Epidermal melanocyte (primary cell): ENCODE measurements at regions not wholly inside any gene's neighbourhood (a gene's known extent, or its start where the extent isn't known, plus 50 kb on each side); places are given as distances from the start of the nearest gene placed in this dataset.

Source experiments
- DNase-seq: peaks from one replicate; pipeline ENCODE4 v3.0.0; 2011; ENCODE audit warnings: low spot score; ENCODE audit not compliant: insufficient read length

DNA sequence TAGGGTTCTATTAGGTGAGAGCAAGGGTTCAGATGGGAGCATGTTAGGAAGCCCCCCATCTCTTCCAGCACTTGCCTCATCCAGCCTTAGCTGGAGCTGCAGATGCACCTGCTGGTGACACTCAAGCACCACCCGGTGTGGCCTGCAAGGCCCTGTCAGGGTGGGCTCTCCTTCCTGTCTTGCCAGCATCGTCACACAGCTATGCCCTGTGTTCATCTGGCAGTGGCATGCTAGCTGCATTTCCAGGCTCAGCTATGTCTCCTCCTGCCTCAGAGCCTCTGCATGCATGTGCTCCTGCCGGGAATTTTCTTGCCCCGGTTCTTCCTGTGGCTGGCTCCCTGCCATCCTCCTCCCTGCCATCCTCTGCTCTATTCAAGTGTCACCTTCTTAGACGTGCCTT is 129.7 kb upstream of the KLF6 start:
- DNase-seq = no peak

DNA sequence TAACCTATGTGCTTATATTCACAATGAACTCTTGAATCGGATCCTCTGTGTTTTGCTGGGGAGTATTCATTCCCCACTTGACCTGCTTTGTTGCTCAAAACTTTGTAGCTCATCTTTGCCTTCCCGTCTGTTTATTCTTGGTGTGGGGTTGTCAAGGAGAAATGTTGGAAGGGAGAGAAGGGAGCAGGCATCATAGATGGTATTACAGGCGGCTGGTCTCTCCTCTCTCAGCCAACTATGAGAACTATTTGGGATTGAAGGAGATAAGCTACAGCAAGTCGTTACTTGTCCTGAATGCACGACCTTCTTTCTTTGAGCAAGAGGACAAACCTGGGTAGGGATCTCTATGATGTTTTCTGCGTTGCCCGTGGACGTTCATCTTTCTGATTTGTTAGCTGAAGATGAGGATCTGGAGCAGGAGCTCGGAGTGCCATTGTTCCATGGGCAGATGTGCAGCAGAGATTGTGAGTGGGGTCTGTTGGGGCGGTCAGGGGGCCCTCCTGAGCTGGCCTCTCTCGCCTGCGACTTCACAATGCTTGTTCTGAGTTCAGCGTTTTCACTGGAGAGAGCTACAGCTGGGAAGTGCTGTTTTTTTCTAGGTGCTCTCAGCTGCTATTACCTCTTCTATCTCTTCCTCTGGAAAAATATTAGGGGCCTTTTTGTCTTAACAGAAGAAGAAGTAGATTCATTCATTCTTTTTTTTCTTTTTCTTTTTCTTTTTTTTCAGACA is 126.9 kb upstream of the KLF6 start:
- DNase-seq = no peak

DNA sequence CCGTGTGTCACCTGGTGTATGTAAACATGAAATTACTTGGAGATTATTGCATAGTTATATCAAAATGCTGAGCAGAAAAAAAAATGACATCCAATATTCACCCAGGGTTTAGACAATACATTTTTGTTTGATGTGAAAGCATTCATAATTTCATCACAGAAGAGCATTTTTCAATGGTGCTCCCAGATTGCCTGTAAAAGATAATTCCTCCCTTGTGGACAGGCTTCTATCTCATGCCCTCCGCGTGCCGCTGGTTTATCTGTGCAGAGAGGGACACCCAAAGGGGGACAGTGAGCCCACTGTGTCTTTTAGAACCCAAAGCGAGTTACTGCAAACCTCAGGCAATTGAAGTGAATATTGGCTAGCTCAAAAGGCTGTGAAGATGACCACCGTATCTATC is 126.2 kb upstream of the KLF6 start:
- DNase-seq = peak; percentile 43

DNA sequence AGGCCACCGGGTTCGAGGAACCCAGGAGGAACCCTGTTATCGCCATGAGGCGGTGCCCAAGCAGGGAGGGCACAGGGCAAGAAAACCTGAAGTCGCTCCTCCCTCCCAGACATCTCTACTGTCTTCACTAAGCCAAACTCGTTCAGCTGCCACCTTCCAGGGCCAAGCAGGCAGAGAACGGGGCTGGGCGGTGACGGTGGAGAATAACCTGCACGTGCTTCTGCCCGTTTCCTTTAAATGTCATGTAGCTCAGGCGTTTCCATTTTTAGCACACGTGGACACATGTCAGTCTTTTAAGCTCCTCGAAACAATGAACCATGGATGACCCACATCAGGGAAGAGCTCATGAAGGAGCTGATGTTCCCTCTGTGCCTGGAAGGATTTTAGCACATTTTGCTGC is 124.3 kb upstream of the KLF6 start:
- DNase-seq = no peak

DNA sequence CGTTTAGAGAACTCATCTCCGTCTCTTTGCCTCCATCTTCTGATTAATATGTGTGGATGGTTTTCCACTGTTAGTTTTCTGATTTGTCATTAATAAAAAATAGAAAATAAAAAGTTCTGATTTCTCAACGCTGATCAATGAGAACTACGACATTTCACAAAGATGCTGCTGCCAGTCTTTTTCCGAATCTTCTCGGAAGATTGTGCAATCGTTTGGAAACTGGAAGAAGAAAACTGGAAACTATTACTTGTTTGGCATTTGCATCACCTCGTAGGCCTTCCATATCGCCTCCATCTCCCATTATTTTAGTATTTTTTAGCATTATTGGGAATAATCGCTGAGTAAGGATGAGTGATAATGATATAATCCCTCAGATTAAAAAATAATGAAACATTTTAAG is 123.2 kb upstream of the KLF6 start:
- DNase-seq = no peak

DNA sequence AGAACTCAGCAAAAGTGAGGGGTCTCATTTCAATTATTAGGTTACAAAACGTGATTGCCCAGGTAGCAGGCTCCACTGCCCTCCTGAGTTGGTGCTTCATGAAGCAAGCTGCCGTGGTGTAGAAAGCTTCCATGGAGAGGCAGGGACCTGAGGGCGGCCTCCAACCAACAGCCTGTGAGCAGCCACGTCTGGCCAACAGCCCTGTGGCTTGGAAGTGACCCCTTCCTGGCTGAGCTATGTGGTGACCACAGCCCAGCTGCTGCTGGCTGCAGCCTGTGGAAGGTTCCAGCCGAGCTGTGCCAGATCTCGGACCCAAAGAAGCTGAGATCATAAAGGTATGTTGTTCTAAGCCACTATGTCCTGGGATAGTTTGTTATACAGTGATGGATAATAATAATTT is 122.5 kb upstream of the KLF6 start:
- no peak for DNase-seq

DNA sequence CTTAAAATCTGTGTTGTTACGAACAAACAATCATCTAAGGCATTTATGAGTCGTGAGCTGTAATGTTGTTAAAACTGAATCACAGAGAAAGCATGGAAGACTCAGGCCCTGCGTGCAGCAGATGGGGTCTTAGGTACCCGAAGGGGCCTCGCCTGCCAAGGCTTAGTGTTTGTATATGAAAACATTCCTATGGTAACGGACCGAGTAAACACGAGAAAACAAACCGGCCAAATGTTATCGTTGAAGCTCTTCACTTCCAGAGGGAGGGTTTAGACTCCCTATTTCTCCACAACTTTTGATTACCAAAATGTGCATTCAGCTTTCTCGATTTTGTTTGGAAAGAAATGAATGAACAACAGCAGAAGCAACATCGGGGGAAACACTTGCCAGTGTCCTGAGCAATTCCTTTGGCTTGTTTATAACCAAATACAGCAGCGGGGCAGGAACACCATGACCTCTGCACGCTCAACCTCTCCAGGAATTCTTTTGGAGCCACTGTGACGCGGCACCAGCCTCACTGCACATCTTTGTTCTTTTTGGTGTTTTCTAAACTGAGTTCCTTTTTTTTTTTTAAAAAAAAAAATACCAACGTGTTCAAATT is 121.6 kb upstream of the KLF6 start:
- DNase-seq = no peak

DNA sequence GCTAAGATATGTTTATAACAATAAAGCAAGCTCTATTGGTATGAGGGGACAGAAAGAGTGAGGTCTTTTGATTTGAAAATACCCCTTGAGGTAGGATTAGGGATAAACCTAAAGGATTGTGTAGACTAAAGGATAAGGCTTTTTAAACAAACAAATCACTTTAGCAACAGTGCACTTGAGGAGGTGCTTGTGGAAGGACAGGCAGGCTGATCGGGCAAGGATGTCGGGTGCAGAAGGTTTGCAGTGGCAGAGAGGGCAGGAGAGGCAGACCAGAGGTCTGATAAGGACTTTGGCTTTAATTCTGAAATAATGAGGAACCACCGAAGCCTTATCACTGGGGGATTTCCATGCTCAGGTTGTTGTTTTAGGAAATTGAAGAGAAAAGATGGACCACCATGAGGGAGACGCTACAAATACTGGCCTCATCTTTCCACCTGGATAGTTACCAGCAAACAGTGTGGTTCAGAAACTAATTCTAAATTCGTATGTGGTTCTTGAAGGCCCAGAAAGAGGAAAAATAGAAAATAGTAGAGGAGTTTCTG is 119.5 kb upstream of the KLF6 start:
- no peak for DNase-seq

DNA sequence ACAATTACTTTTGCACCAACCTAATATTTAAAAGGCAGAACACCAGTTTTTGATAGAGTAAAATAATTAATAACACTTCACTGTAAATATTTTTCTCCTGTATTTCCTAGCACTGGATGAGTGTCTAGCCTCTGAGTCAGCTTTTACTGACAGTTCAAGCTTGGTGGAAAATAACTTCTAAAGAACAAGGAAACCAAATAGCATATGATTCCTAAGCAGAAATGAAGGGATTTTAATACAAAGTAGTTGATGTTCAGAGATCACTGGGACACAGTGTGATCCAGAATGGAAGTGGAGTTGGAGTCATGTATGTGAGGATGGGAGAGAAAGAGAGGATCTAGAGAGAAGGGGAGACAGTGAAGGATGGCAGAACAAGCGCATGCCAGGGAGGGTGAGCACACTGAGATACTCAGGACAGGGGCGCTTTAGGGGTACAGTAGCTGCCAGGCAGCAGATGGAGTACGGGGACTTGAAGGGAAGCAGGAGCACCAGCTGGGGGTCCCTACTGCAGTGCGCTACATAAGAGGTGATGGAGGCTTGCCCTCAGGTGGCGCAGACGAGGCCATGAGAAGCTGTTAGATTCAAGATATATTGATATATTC is 117.9 kb upstream of the KLF6 start:
- DNase-seq = no peak

DNA sequence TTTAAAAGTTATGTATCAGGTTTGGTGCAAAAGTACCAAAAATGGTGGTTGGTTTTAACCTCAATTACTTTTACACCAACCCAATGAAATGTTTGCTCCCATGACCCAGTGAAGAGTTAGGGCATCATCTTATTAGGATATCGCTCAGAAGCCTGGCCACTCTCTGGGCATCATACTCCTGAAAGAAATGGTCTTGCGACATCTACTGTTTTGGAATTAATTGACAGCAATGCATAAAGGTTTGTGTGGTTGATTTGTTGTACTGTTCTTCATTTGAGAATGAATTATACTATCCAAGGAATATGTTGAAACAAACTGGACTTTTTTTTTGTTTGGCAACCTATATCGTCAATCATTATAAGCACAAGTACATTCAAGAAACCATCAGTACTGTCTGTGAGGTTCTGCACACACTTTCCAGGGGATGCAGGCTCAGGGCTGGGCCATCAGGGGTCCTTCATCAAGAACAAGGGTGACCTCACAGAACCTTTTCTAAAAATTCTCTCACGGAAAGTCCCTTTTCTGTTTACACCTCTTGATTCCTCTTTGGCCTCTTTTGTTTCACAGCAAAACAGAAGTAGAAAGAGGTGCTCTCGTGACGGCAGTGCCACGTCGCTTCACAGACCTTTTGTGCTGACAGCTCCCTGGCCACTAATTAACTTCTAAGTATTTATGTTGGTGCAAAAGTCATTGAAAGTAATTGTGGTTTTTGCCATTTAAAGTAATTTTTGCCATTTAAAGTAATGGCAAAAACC is 117.2 kb upstream of the KLF6 start:
- no peak for DNase-seq

DNA sequence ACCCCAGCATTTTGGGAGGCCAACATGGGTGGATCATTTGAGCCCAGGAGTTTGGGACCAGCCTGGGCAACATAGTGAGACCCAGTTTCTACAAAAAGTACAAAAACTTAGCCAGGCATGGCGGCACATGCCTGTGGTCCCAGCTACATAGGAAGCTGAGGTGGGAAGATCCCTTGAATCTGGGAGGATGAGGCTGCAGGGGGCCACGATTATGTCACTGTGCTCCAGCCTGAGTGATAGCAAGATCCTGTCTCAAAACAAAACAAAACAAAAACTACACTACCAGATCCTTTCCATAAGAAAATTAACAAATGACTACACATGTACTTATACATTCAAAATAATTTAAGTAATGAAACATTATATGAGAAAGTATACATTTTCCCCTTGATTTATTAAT is 116.4 kb upstream of the KLF6 start:
- DNase-seq = no peak

DNA sequence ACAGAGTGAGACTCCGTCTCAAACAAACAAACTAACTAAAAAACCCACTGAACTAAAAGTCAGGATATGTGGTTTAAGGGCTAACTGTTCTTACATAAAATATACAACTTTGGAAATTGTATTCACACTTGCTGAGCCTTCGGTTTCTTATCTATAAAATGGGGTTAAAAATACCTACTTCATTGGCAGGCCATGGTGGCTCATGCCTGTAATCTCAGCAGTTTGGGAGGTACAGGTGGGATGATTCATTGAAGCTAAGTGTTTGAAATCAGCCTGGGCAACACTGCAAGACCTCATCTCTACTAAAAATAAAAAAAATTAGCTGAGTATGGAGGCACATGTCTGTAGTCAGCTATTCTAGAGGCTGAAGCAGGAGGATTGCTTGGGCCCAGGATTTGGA is 115.4 kb upstream of the KLF6 start:
- no peak for DNase-seq

DNA sequence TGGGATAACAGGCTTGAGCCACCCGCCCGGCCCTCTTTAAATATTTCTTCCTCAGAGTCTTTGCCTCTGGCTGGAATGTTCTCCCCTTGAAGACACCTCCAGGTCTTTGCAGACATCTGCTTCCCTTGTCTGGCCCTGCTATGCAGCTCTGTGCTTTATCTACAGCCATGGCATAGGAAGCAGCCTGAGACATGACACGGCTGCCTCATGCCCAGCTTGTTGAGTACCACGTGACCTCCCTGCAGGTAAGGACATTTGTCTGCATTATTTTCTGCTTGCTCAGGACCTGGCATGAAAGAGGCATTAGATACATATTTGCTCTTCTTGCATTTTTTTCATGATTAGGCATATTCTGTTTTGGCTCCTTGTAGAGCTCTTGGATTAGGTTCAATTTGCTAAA is 113.8 kb upstream of the KLF6 start:
- DNase-seq = no peak

DNA sequence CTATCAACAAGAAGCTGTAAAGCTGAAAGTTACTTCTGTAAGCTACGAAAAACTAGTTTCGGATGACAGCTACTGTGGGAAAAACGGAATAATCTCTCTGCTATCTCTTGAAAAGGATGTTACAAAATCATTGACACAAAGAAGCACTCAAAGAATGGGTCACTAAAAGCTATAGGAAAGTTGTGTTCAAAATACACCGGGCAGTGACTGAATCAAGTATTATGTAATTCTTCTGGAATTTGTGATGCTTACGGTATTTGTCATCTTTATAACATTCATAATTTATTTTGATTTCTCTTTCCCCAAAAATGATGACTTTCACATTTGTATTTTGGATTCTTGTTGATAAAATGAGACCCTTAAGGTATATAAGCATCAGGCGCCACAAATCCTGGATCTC is 112.1 kb upstream of the KLF6 start:
- no peak for DNase-seq

DNA sequence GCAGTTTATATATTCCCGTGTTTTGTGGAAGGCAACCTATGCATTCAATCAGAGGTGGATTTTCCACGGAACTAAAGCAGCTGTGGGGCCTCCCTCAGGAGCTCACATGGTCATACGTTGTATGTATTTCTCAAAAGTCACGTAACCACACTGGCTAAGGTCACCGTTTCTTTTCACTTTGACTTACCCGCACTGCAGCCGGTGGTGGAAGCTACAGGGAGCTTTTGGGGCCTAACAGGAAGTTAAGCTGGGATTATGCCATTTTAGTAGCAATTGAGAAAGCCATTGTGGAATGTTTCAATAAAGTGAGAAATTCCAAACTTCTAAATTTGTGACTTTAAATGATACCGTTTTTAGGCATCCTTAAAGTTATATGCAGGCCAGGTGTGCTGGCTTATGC is 111.2 kb upstream of the KLF6 start:
- no peak for DNase-seq

DNA sequence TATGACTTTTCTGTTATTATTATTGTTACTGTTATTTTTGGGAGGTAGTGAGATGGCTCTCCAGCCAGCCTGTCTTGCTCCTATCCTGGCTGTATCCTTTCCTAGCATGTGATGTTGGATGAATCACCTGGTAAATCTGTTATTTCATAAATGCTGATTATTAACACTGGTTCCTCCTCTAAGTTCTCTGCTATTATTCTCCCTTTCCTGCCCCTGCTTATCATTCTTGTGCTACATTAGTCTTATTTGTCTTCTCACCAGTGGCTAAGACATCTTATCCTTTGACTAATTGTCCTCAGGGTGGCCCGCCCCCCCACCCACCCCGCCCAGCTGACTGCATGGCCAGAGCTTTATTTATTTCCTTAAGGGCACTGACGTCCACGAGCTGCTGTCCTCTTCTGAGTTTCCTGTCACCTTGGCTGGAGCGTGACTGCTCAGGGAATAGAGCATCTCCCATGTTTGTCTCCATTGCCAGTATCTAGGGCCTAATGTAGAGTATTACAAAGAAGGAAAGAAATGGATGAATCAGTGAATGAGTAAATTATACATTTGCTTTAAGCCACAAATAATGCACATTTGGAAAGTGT is 110.1 kb upstream of the KLF6 start:
- no peak for DNase-seq

DNA sequence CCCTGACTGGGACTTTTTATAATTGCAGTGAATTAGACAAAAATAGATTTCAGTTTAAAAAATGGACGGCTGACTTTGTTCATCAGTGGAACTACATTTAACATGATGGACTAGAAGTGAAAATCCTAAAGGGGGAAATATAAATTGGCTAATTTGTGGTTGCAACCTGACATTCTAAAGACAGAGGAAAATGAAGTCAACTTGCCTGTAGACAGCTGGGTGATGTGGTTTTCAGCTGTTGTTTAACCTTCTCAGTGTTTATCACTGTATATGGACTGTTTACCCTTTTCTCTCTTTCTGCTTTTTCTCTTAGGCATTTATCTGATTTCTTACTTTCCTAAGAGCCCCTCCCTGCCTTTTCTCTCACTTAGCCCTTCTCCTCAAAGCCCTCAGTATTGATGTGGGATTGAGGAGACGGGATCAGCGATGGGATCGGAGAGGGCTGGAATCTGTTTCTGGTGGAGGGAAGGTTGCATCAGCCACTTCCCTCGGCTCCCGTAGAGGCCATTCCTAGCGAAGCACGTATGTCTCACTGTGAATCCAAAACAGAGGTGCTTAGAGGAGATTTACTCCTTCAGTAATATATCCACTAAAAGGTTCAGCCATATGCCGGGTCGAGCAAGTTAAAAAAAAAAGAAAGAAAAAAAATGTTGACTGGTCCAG is 109.0 kb upstream of the KLF6 start:
- DNase-seq = no peak

DNA sequence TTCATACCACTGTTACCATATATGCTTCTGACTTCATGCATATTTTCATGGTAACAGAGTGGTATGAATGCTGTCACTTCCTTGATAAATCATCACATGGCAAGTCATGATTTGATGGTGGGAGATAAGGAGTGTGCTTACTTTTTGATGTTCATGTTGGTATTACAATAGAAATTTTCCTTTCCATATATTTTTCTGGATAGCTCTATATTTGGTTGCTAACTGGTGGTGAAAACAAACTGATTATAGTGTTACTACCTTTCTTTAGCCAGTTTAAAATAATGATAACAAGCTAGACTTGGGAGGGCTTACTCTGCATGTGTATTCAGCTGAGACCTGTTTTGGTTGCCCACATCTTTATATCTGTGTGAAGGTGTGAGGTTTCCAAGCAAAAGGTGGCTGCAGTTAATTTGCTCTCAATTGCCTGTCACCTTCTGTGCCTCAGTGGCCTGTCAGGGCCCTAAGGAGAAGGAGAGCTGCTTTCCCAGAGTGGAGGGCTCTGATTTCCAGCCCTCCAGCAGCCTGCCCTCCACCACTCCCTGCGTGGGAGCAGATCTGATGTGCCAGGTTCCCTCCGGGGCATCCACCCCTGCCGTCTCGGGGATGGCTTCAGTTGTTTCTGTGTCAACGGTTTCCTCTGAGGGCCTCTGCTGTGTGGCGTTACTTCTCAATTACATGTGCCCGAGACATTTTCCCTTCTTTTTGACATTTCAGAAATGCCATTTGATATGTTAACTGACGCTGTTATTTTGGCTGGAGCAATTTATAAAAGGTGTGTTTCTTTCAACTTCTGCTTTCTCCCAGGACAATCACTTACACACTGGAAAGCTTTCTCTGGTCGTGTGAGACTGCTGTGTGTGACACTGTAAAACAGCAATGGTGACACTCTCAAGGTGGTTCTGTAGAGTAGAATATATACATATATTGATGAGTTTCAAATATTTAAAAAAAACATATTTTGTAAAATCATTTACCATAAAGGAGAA is 107.7 kb upstream of the KLF6 start:
- no peak for DNase-seq

DNA sequence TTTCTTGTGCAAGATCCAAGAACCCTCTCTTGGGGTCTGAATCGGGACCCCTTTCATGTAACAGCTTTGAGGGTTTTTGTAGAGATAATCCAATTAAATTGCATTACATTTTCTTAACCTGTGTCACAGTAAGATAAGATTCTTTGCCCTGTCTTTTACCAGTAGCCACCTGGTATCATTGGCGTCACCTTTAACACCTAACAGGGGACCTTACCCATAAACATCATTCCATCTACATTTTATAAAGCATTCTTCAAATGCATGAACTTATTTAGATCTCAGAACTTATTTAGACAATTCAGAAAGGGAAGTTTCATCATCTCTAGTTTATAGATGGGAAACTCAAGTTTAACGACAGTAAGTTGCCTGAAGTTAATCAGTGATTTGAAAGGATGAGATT is 106.4 kb upstream of the KLF6 start:
- no peak for DNase-seq
